H1 (cell line): ENCODE measurements at regions not wholly inside any gene's neighbourhood (a gene's known extent, or its start where the extent isn't known, plus 50 kb on each side); places are given as distances from the start of the nearest gene placed in this dataset.

Experiments
- ASH2L ChIP-seq: fragments of 200-600, 300-600 bp; sonication (generic); IDR thresholded peaks from one replicate; pipeline ENCODE4 v1.7.1; 2017; ENCODE audit warnings: low read length
- ATF2 ChIP-seq: IDR thresholded peaks from 2 replicates; pipeline ENCODE4 v1.6.1; 2012; ENCODE audit warnings: low read length, inconsistent platforms
- CEBPB ChIP-seq: IDR thresholded peaks from 2 replicates; pipeline ENCODE4 v1.6.1; 2012; ENCODE audit warnings: low read depth, low read length
- CHD2 ChIP-seq: IDR thresholded peaks from 2 replicates; pipeline ENCODE4 v1.6.1; 2012; ENCODE audit warnings: low read length, improper control_type of control experiment
- CTCF ChIP-seq, 3 experiments: IDR thresholded peaks; 1 replicate in 2 of 3; 2 replicates in 1 of 3; pipeline versions ENCODE4 v1.5.1 to v1.6.1; 2011; ENCODE audit warnings: low read length in 3 of 3, mild to moderate bottlenecking in 3 of 3, inconsistent platforms in 2 of 3, low read depth in 1 of 3, moderate library complexity in 1 of 3; ENCODE audit not compliant: insufficient read depth in 1 of 3; ENCODE audit errors: control extremely low read depth in 1 of 3
- GTF2F1 ChIP-seq: IDR thresholded peaks from 2 replicates; pipeline ENCODE4 v1.6.1; 2012; ENCODE audit warnings: low read depth, low read length, improper control_type of control experiment, borderline replicate concordance
- MAX ChIP-seq: IDR thresholded peaks from 2 replicates; pipeline ENCODE4 v1.6.1; 2012; ENCODE audit warnings: inconsistent platforms
- PHF8 ChIP-seq: fragments of 200-600 bp; sonication (generic); conservative IDR thresholded peaks from 2 replicates; pipeline ENCODE4 v1.7.1; 2012; ENCODE audit warnings: low read depth, mild to moderate bottlenecking, inconsistent platforms, low read length, moderate library complexity
- RFX5 ChIP-seq: IDR thresholded peaks from 2 replicates; pipeline ENCODE4 v1.6.1; 2011; ENCODE audit warnings: low read depth, low read length, improper control_type of control experiment, borderline replicate concordance
- TEAD4 ChIP-seq: IDR thresholded peaks from 2 replicates; pipeline ENCODE4 v1.6.1; 2012; ENCODE audit warnings: low read depth, low read length, inconsistent platforms, mixed read lengths
- USF2 ChIP-seq: IDR thresholded peaks from 2 replicates; pipeline ENCODE4 v1.6.1; 2011; ENCODE audit warnings: low read length, improper control_type of control experiment

- no peak for TF ChIP-seq CHD2
- TF ChIP-seq ATF2: no peak
- no peak for TF ChIP-seq ASH2L
- no peak for TF ChIP-seq CTCF (IDR thresholded peaks at IDR 0.05; ENCODE audit: control extremely low read depth in 1 of 3, insufficient read depth in 1 of 3, low read depth in 1 of 3, low read length in 3 of 3)
- no peak for TF ChIP-seq MAX
- no peak for TF ChIP-seq GTF2F1
- no peak for TF ChIP-seq RFX5
- TF ChIP-seq TEAD4: no peak
- no peak for TF ChIP-seq CEBPB
- no peak for TF ChIP-seq USF2
- no peak for TF ChIP-seq PHF8
Observed at GRCh38 chr13:107716241-107716640, 499.1 kb downstream of the LIG4 start.
